ENCODE measurements at regions not wholly inside any gene's neighbourhood (a gene's known extent, or its start where the extent isn't known, plus 50 kb on each side); places are given as distances from the start of the nearest gene placed in this dataset.
"Not testable (repeated sequence)": the region's sequence is repeated elsewhere in the genome, so short reads cannot be mapped to it uniquely, and the experiment has no call there.

- no peak overlapping the region for H3K27ac ChIP-seq
- TF ChIP-seq ZFX (IDR thresholded peaks at IDR 0.05; ENCODE audit: borderline replicate concordance) (no peak), CTCF (IDR thresholded peaks at IDR 0.05) (no peak)
Measured at GRCh38 chr5:42235241-42235640, 188.0 kb upstream of the GHR start.

GRCh38 chr5:42235837-42236236 is 187.4 kb upstream of the GHR start:
- TF ChIP-seq CTCF (IDR thresholded peaks at IDR 0.05): no peak
- no peak for TF ChIP-seq ZFX (IDR thresholded peaks at IDR 0.05; ENCODE audit: borderline replicate concordance)

DNA sequence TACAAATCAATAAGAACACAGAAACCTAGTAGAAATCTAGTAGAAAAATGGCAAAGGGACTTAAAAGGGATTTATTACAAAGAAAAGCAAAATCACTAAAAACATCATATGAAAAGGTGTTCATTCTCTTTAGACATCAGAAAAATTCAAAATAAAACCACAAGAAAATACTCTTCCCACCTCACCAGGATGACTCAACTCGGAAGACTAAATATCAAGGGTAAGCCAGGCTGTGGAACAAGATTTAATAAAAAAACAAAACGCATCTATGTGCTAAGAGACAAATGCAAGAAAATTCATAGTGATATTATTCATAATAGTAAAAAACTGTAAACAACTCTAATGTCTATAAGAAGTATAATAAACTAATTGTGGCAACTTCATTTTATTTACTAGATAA is 181.6 kb upstream of the GHR start:
- no peak for TF ChIP-seq ZFX (IDR thresholded peaks at IDR 0.05; ENCODE audit: borderline replicate concordance)
- TF ChIP-seq CTCF (IDR thresholded peaks at IDR 0.05): no peak
- H3K27ac ChIP-seq: no peak overlapping the region

More at GRCh38 chr5:42235837-42236236, 187.4 kb upstream of the GHR start:
- no peak overlapping the region for H3K27ac ChIP-seq

DNA sequence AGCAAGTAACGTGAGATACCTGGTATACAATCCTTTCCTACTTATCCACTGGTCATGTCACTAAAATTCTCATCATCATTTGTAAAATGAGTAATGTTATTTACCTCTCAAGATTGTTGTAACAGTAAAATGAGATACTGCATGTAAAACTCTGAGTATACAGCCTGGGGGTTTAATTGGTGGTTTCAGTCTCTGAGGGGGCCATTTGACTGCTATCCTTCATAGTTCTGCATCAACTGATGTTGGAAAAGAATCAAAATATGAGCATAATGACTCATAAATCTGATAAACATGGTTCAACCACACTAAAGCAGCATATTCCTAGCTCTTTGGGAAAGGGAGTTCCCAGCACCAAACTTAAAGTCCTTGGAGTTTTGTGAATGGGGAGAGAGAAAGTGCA is 181.0 kb upstream of the GHR start:
- no peak overlapping the region for H3K27ac ChIP-seq
- TF ChIP-seq ZFX (IDR thresholded peaks at IDR 0.05; ENCODE audit: borderline replicate concordance) (no peak), CTCF (IDR thresholded peaks at IDR 0.05) (no peak)

DNA sequence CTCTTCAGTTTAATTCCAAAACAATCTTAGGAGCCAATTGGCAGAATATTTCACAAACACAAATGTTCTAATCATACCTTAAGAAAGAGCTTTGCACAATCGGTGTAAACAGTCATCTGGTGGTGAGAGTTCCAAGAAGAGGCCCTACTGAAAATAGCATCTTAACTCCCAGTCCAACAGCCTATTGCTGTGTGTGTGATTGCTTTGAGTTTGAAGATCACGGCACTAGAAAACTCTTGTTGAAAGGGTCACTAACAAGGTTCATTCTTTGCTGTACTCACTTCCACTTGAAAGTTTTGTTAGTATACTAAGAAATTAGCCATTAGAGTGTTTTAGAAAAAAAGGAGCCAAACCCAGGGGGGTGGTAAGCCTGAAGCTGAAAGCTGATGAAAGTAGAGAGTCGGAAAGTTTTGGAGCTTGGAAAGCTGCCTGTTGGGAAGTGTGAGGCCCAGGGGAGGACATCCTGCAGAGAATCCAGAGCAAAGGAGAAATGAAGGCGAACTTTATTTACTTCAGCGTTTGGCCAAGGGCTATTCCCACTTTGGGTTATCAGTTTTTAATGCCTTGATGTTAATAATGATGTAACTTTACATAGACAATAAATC is 180.3 kb upstream of the GHR start:
- no peak for TF ChIP-seq ZFX (IDR thresholded peaks at IDR 0.05; ENCODE audit: borderline replicate concordance)
- no peak for TF ChIP-seq CTCF (IDR thresholded peaks at IDR 0.05)
- no peak overlapping the region for H3K27ac ChIP-seq

DNA sequence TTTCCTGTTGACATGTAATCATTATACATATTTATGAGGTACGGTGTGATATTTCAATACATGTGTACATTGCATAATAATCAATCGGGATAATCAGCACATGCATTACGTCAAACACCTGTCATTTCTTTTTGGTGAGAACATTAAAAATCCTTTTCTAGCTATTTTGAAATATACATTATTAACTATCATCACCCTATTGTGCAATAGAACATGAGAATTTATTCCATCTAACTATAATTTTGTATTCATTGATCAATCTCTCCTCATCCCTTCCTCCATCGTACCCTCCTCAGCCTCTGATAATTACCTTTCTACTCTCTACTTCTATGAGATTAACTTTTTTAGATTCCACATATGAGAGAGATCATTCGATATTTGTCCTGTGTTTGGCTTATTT is 170.9 kb upstream of the GHR start:
- no peak overlapping the region for H3K27ac ChIP-seq
- TF ChIP-seq CTCF (IDR thresholded peaks at IDR 0.05) (no peak), ZFX (IDR thresholded peaks at IDR 0.05; ENCODE audit: borderline replicate concordance) (no peak)

GRCh38 chr5:42259914-42260313 is 163.3 kb upstream of the GHR start:
- not testable (repeated sequence) for H3K27ac ChIP-seq

DNA sequence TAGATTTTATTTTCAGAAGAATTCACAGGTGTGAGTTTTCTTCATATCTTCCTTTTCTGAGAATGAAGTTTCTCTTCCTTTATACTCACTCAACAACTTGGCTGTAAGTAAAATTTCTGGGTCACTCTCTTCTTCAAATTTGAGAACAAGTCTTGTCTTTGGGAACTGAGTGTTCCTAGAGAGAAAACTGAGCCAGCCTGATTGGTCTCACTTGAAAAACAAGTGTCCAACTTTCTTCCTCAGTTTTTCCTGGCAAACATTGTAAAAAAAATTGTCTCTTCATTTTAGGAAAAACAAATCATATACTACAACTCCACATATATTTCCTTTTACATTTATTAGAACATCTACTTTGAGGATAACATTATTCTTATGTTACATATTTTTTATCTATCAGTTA is 156.1 kb upstream of the GHR start:
- no peak overlapping the region for H3K27ac ChIP-seq
- TF ChIP-seq ZFX (IDR thresholded peaks at IDR 0.05; ENCODE audit: borderline replicate concordance): no peak
- no peak for TF ChIP-seq CTCF (IDR thresholded peaks at IDR 0.05)

DNA sequence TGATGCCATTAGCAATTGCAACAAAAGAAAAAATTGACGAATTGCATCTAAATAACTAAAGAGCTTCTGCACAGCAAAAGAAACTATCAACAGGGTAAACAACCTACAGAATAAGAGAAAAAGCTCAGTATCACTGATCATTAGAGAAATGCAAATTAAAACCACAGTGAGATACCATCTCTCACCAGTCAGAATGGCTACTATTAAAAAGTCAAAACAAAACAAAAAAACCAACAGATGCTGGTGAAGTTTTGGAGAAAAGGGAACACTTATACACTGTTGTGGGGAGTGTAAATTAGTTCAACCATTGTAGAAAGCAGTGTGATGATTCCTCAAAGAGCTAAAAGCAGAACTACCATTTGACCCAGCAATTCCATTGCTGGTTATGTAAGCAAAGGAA is 155.1 kb upstream of the GHR start:
- H3K27ac ChIP-seq: not testable (repeated sequence)
